ENCODE measurements at regions not wholly inside any gene's neighbourhood (a gene's known extent, or its start where the extent isn't known, plus 50 kb on each side); places are given as distances from the start of the nearest gene placed in this dataset.
A peak's percentile ranks its signal among the peaks of the same experiment; 100 is the strongest.
"Not testable (repeated sequence)": the region's sequence is repeated elsewhere in the genome, so short reads cannot be mapped to it uniquely, and the experiment has no call there.

DNA sequence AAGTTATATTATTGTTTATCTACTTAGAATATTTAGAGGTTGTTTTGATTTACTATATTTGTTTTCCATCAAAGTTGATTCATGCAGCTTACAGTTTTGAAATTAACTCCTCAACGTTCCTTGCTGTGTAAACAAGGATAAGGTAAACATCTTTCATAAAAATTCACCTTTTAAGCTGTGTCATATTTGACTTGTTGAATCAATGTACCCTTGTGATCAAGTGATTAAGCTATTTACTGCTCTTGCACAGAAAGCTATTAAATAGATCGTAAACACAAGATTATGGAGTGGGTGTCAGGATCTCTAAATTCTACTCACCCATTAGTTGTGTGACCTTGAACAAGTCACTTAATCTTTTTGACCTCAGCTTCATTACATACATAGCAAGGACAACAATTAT lies 2054.0 kb upstream of the NUDT12 start:
- no peak for DNase-seq (ENCODE audit: low spot score)
- no peak for TF ChIP-seq EZH2 (IDR thresholded peaks at IDR 0.05; ENCODE audit: borderline replicate concordance)
- TF ChIP-seq EZH2phosphoT487 (IDR thresholded peaks at IDR 0.05; ENCODE audit: low read depth, severe bottlenecking, unreplicated experiment) = no peak
- TF ChIP-seq, protein P1, sequence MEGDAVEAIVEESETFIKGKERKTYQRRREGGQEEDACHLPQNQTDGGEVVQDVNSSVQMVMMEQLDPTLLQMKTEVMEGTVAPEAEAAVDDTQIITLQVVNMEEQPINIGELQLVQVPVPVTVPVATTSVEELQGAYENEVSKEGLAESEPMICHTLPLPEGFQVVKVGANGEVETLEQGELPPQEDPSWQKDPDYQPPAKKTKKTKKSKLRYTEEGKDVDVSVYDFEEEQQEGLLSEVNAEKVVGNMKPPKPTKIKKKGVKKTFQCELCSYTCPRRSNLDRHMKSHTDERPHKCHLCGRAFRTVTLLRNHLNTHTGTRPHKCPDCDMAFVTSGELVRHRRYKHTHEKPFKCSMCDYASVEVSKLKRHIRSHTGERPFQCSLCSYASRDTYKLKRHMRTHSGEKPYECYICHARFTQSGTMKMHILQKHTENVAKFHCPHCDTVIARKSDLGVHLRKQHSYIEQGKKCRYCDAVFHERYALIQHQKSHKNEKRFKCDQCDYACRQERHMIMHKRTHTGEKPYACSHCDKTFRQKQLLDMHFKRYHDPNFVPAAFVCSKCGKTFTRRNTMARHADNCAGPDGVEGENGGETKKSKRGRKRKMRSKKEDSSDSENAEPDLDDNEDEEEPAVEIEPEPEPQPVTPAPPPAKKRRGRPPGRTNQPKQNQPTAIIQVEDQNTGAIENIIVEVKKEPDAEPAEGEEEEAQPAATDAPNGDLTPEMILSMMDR (IDR thresholded peaks at IDR 0.05; ENCODE audit: poor library complexity) = no peak
- no peaks in the 10 kb centered on the region for H3K36me3 ChIP-seq (replicated peaks; ENCODE audit: insufficient read depth, low read depth)
- no peak overlapping the region for H2AFZ ChIP-seq
- H3K9me2 ChIP-seq (replicated peaks; ENCODE audit: insufficient read depth) = no peaks in the 10 kb centered on the region
- no peaks in the 10 kb centered on the region for H3K9me3 ChIP-seq (ENCODE audit: low read depth)
- H3K27ac ChIP-seq = no peak overlapping the region
- H3K79me2 ChIP-seq = no peaks in the 10 kb centered on the region
- WGBS (ENCODE audit: low lambda C conversion rate, missing lambda C conversion rate) = 34% methylated on average over 2 of the region's 2 CpGs
- peaks cover 4% of the 10 kb centered on the region for H3K4me1 ChIP-seq (ENCODE audit: insufficient read depth)
- H3K27me3 ChIP-seq = no peaks in the 10 kb centered on the region
- H3K4me3 ChIP-seq = no peak overlapping the region
- no peaks in the 10 kb centered on the region for H4K20me1 ChIP-seq (ENCODE audit: insufficient read depth, poor library complexity, severe bottlenecking)
- H3K4me2 ChIP-seq = no peak overlapping the region

- not testable (repeated sequence) for H3K79me2 ChIP-seq; H3K4me2 ChIP-seq; H3K9me2 ChIP-seq (replicated peaks; ENCODE audit: insufficient read depth); H3K4me1 ChIP-seq (ENCODE audit: insufficient read depth); H3K27me3 ChIP-seq; H4K20me1 ChIP-seq (ENCODE audit: insufficient read depth, poor library complexity, severe bottlenecking); H3K9me3 ChIP-seq (ENCODE audit: low read depth); H3K27ac ChIP-seq; H3K36me3 ChIP-seq (replicated peaks; ENCODE audit: insufficient read depth, low read depth); H3K4me3 ChIP-seq; H2AFZ ChIP-seq
- DNase-seq (ENCODE audit: low spot score) = peak; percentile 18
Measured at GRCh38 chr5:105602406-105602805, 2039.8 kb upstream of the NUDT12 start.

DNA sequence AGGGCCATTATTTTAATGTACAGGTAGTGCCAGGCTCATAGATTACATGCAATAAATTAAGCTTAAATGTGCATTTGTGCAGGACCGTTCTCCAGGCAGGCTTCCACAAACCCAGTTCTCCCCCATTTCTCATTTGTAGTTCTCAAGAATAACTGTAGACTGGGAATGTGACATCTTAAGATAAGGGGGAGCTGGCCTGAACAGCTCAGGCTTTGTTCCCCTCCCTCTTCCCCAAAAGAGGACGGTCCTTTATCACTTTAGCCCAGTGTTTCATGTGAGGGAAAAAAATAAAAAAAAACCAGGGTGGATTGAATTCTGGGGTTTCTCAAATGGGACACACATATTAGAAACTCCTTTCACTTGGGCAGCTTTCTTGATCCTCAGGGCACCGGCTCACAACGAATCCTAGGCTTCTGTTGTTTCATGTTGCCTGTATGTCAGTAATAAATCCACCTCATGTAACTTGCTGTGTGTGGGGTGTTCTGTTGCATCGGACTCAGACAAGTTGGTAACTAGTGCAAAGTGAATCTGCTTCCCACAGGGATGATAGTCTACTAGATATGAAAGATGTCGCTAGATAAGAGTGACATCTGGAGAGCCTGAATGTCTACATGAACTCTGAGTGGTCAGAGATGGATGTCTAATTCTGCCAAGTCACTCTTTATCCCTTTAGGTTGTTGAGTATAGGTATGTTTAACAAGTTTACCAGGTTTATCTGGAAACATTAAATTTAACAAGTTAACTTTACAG lies 2030.6 kb upstream of the NUDT12 start:
- H3K9me3 ChIP-seq (ENCODE audit: low read depth) = no peaks in the 10 kb centered on the region
- no peaks in the 10 kb centered on the region for H3K4me1 ChIP-seq (ENCODE audit: insufficient read depth)
- H3K27ac ChIP-seq = no peak overlapping the region
- H4K20me1 ChIP-seq (ENCODE audit: insufficient read depth, poor library complexity, severe bottlenecking) = no peaks in the 10 kb centered on the region
- 69% methylated on average over 6 of the region's 6 CpGs for WGBS (ENCODE audit: low lambda C conversion rate, missing lambda C conversion rate)
- H3K4me2 ChIP-seq = no peak overlapping the region
- no peaks in the 10 kb centered on the region for H3K36me3 ChIP-seq (replicated peaks; ENCODE audit: insufficient read depth, low read depth)
- no peaks in the 10 kb centered on the region for H3K9me2 ChIP-seq (replicated peaks; ENCODE audit: insufficient read depth)
- H2AFZ ChIP-seq = no peak overlapping the region
- no peaks in the 10 kb centered on the region for H3K27me3 ChIP-seq
- no peaks in the 10 kb centered on the region for H3K79me2 ChIP-seq
- DNase-seq (ENCODE audit: low spot score) = no peak
- TF ChIP-seq EZH2phosphoT487 (IDR thresholded peaks at IDR 0.05; ENCODE audit: low read depth, severe bottlenecking, unreplicated experiment) (no peak), EZH2 (IDR thresholded peaks at IDR 0.05; ENCODE audit: borderline replicate concordance) (no peak)
- no peak overlapping the region for H3K4me3 ChIP-seq

- Histone ChIP-seq H3K79me2 (no peaks in the 10 kb centered on the region), H3K27me3 (no peaks in the 10 kb centered on the region), H3K4me2 (no peak overlapping the region), H3K27ac (no peak overlapping the region), H3K9me3 (ENCODE audit: low read depth) (no peaks in the 10 kb centered on the region), H2AFZ (peak overlapping the region; percentile 12), H3K36me3 (replicated peaks; ENCODE audit: insufficient read depth, low read depth) (no peaks in the 10 kb centered on the region), H3K4me3 (no peak overlapping the region), H3K9me2 (replicated peaks; ENCODE audit: insufficient read depth) (no peaks in the 10 kb centered on the region), H4K20me1 (ENCODE audit: insufficient read depth, poor library complexity, severe bottlenecking) (no peaks in the 10 kb centered on the region), H3K4me1 (ENCODE audit: insufficient read depth) (no peaks in the 10 kb centered on the region)
- no peak for TF ChIP-seq EZH2 (IDR thresholded peaks at IDR 0.05; ENCODE audit: borderline replicate concordance)
- no peak for TF ChIP-seq EZH2phosphoT487 (IDR thresholded peaks at IDR 0.05; ENCODE audit: low read depth, severe bottlenecking, unreplicated experiment)
- TF ChIP-seq, protein P1 (IDR thresholded peaks at IDR 0.05; ENCODE audit: poor library complexity) = no peak
- no peak for DNase-seq (ENCODE audit: low spot score)
- WGBS (ENCODE audit: low lambda C conversion rate, missing lambda C conversion rate) = 61% methylated on average over 6 of the region's 6 CpGs
Measured at GRCh38 chr5:105587963-105588662, 2025.5 kb upstream of the NUDT12 start.
